GM12874 (cell line): ENCODE measurements at regions not wholly inside any gene's neighbourhood (a gene's known extent, or its start where the extent isn't known, plus 50 kb on each side); places are given as distances from the start of the nearest gene placed in this dataset.

Experiments
- TF ChIP-seq, protein P1 (sequence below): IDR thresholded peaks from 2 replicates; pipeline ENCODE4 v1.5.1; 2011; ENCODE audit warnings: low read depth, mild to moderate bottlenecking, control low read depth, low read length, moderate library complexity; ENCODE audit not compliant: insufficient read depth

DNA sequence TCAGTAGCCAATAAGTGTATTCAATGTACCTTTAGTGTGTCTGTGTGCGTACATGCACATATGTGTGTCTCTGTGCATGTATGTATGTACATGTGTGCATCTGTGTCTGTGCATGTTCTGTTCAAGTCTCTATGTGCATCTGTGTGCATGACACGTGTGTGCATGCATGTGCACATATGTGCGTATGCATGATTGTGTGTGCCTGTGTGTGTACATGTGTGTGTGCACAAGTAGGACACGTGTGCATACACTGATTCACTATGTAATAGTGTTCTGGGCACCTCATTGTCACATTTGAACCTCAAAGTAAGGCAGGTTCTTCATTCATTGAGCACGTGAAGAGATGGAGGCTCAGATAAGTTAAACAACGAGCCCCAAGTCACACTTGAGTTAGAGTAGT lies 142.6 kb upstream of the COPS8 start:
- TF ChIP-seq, protein P1, sequence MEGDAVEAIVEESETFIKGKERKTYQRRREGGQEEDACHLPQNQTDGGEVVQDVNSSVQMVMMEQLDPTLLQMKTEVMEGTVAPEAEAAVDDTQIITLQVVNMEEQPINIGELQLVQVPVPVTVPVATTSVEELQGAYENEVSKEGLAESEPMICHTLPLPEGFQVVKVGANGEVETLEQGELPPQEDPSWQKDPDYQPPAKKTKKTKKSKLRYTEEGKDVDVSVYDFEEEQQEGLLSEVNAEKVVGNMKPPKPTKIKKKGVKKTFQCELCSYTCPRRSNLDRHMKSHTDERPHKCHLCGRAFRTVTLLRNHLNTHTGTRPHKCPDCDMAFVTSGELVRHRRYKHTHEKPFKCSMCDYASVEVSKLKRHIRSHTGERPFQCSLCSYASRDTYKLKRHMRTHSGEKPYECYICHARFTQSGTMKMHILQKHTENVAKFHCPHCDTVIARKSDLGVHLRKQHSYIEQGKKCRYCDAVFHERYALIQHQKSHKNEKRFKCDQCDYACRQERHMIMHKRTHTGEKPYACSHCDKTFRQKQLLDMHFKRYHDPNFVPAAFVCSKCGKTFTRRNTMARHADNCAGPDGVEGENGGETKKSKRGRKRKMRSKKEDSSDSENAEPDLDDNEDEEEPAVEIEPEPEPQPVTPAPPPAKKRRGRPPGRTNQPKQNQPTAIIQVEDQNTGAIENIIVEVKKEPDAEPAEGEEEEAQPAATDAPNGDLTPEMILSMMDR, result no peak

- TF ChIP-seq, protein P1, result no peak
Observed at GRCh38 chr2:236943841-236944513, 141.7 kb upstream of the COPS8 start.

DNA sequence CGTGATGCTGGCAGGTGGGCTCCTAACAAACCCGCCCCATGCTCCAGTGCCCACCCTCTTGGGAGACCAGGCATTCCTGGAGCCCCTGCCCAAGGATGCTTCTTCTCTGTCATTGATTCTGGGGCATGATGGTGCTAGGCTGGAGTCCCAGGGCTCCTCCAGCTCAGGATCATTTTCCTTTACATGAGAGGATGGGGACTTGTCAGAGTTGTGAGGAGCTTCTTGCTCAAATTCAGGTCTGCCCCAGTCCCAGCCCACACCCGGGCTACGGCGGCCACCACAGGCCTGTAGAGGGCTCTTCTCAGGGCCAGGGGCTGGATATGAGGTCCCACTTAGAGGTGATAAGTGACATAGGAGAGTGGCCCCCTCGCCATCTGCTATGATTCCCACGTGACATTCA lies 141.1 kb upstream of the COPS8 start:
- TF ChIP-seq, protein P1, result no peak

GRCh38 chr2:236945431-236946016 lies 140.2 kb upstream of the COPS8 start:
- TF ChIP-seq, protein P1, result no peak

DNA sequence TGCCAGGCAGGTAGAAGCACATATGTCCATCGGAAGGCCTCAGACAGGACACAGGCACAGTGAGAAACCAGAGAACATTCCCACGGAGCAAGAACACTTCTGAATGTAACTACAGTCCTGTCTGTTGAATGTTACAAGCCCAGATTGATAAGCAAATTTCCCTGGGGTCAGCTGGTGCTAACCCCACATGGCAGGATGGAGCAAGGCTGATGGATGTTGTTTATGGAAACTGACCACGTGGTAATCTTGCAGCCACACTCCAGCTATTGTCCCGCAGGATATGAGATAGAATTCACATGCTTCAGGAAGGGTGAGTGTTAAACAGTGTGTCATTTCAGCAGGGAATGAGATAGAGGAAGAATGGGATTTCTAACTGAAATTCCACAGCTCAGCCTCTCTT lies 138.8 kb upstream of the COPS8 start:
- TF ChIP-seq, protein P1, result no peak

GRCh38 chr2:236947294-236947693 lies 138.4 kb upstream of the COPS8 start:
- TF ChIP-seq, protein P1, result no peak

GRCh38 chr2:236947896-236948295 lies 137.8 kb upstream of the COPS8 start:
- TF ChIP-seq, protein P1, result no peak
